ENCODE measurements at regions not wholly inside any gene's neighbourhood (a gene's known extent, or its start where the extent isn't known, plus 50 kb on each side); places are given as distances from the start of the nearest gene placed in this dataset.

DNA sequence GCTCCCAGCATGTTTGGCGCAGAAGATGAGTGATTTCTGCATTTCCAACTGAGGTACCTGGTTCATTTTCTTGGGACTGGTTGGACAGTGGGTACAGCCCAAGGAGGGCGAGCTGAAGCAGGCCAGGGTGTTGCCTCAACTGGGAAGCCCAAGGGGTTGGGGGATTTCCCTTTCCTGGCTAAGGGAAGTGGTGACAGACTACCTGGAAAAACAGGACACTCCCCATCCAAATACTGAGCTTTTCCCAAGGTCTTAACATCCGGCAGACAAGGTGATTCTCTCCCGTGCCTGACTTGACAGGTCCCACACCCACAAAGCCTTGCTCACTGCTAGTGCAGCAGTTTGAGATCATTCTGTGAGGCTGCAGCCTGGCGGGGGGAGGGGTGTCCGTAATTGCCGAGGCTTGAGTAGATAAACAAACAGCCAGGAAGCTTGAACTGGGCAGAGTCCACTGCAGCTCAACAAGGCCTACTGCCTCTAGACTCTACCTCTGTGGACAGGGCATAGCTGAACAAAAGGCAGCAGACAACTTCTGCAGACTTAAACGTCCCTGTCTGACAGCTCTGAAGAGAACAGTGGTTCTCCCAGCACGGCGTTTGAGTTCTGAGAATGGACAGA, 307.7 kb upstream of the ARSJ start:
- H2BK20ac ChIP-seq (ENCODE audit: low read length): no peak overlapping the region
- H2BK15ac ChIP-seq (ENCODE audit: low read length): no peak overlapping the region
- H3K9me3 ChIP-seq (ENCODE audit: insufficient read depth in 2 of 2, low read depth in 1 of 2, low read length in 1 of 2): no peaks in the 10 kb centered on the region
- POLR2A ChIA-PET (ENCODE audit: partially characterized antibody): no interaction called here
- no peak for DNase-seq (ENCODE audit: low read depth in 1 of 2, low spot score in 2 of 2)
- H2BK12ac ChIP-seq (ENCODE audit: low read depth, low read length): no peak overlapping the region
- H4K5ac ChIP-seq (ENCODE audit: insufficient read length, low read depth, low read length): no peak overlapping the region
- no peak overlapping the region for H2AFZ ChIP-seq (ENCODE audit: low read length)
- no peaks in the 10 kb centered on the region for H3K4me1 ChIP-seq (replicated peaks in 1 of 4; ENCODE audit: control insufficient read depth in 3 of 4, insufficient read depth in 4 of 4, low read length in 3 of 4)
- no peak overlapping the region for H3K23ac ChIP-seq (ENCODE audit: insufficient read length)
- no peak overlapping the region for H3K4ac ChIP-seq (replicated peaks; ENCODE audit: insufficient read length, low read depth, low read length)
- no peak overlapping the region for H3K14ac ChIP-seq (ENCODE audit: insufficient read length)
- H2BK5ac ChIP-seq (ENCODE audit: low read depth, low read length): no peak overlapping the region
- H3K36me3 ChIP-seq (ENCODE audit: control insufficient read depth in 2 of 4, insufficient read depth in 4 of 4, low read length in 3 of 4): no peaks in the 10 kb centered on the region
- H4K20me1 ChIP-seq (replicated peaks in 1 of 2; ENCODE audit: control insufficient read depth in 1 of 2, insufficient read depth in 2 of 2, low read length in 2 of 2): no peaks in the 10 kb centered on the region
- H3K27ac ChIP-seq (ENCODE audit: low read depth, low read length): no peak overlapping the region
- H3K79me1 ChIP-seq (ENCODE audit: low read depth, low read length): no peaks in the 10 kb centered on the region
- H3K9ac ChIP-seq (replicated peaks in 1 of 4; ENCODE audit: extremely low read depth in 1 of 4, low read depth in 3 of 4, low read length in 3 of 4): no peak overlapping the region
- 94% methylated on average over 8 of the region's 10 CpGs; no CpG with 5 or more reads in 1 of the 2 experiments for WGBS, 2 experiments (ENCODE audit: extremely low coverage in 1 of 2, insufficient coverage in 1 of 2, insufficient read length in 1 of 2, insufficient replicate concordance in 2 of 2, low coverage in 1 of 2, low lambda C conversion rate in 2 of 2, missing lambda C conversion rate in 1 of 2)
- CTCF ChIA-PET (ENCODE audit: partially characterized antibody): interaction anchor here (0.6 kb wide), 1 partner anchor 355 kb away, joined by 3 read pairs; no protein-coding TSS in a partner anchor
- no peaks in the 10 kb centered on the region for H3K79me2 ChIP-seq (ENCODE audit: control insufficient read depth in 1 of 2, insufficient read depth in 2 of 2, low read length in 2 of 2)
- H3K4me3 ChIP-seq (ENCODE audit: extremely low read depth in 1 of 4, insufficient read depth in 2 of 4, low read depth in 3 of 4, low read length in 4 of 4): no peak overlapping the region
- no peak overlapping the region for H4K8ac ChIP-seq (ENCODE audit: extremely low read depth, insufficient read depth, low read length)
- FAIRE-seq: no peak
- no peak overlapping the region for H2BK120ac ChIP-seq (replicated peaks; ENCODE audit: low read depth, low read length)
- H3K56ac ChIP-seq (replicated peaks; ENCODE audit: insufficient read length, low read depth, low read length): no peak overlapping the region
- H3K4me2 ChIP-seq (ENCODE audit: insufficient read depth in 1 of 2, low read depth in 2 of 2, low read length in 2 of 2): no peak overlapping the region
- no peak overlapping the region for H2AK5ac ChIP-seq (ENCODE audit: low read depth, low read length)
- no peak overlapping the region for H3K18ac ChIP-seq (ENCODE audit: extremely low read depth, low read length)
- no peaks in the 10 kb centered on the region for H3K27me3 ChIP-seq (replicated peaks in 1 of 4; ENCODE audit: control insufficient read depth in 3 of 4, extremely low read depth in 1 of 4, insufficient read depth in 3 of 4, low read length in 3 of 4)
- H3K23me2 ChIP-seq (ENCODE audit: low read depth, low read length): no peaks in the 10 kb centered on the region
- no peak overlapping the region for H4K91ac ChIP-seq (replicated peaks; ENCODE audit: insufficient read length, low read length)
- TF ChIP-seq, protein P1, sequence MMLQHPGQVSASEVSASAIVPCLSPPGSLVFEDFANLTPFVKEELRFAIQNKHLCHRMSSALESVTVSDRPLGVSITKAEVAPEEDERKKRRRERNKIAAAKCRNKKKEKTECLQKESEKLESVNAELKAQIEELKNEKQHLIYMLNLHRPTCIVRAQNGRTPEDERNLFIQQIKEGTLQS (IDR thresholded peaks at IDR 0.05; ENCODE audit: insufficient read depth, low read depth, low read length): no peak
- TF ChIP-seq CEBPB (IDR thresholded peaks at IDR 0.05; ENCODE audit: low read depth, low read length): no peak
- TF ChIP-seq TBP (IDR thresholded peaks at IDR 0.05; ENCODE audit: low read depth, low read length): no peak
- no peak for TF ChIP-seq HDAC2 (IDR thresholded peaks at IDR 0.05; ENCODE audit: borderline replicate concordance in 1 of 2, low read depth in 2 of 2, low read length in 2 of 2)
- TF ChIP-seq ZNF274 (IDR thresholded peaks at IDR 0.05; ENCODE audit: borderline replicate concordance, extremely low read depth, low read length): no peak
- no peak for TF ChIP-seq SUZ12 (IDR thresholded peaks at IDR 0.05; ENCODE audit: low read length)
- TF ChIP-seq, protein P2, sequence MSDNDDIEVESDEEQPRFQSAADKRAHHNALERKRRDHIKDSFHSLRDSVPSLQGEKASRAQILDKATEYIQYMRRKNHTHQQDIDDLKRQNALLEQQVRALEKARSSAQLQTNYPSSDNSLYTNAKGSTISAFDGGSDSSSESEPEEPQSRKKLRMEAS (IDR thresholded peaks at IDR 0.05): no peak
- TF ChIP-seq SRF (IDR thresholded peaks at IDR 0.05; ENCODE audit: low read depth, low read length): no peak
- TF ChIP-seq HDAC6 (IDR thresholded peaks at IDR 0.05; ENCODE audit: low read depth, low read length): no peak
- no peak for TF ChIP-seq POLR2A (IDR thresholded peaks at IDR 0.05; ENCODE audit: control extremely low read depth in 1 of 2, low read depth in 2 of 2, low read length in 2 of 2)
- TF ChIP-seq CTBP2 (IDR thresholded peaks at IDR 0.05; ENCODE audit: borderline replicate concordance, insufficient read depth, insufficient read length, low read length): no peak
- TF ChIP-seq RBBP5 (IDR thresholded peaks at IDR 0.05; ENCODE audit: borderline replicate concordance, low read depth, low read length): no peak
- no peak for TF ChIP-seq BCL11A (IDR thresholded peaks at IDR 0.05; ENCODE audit: low read depth in 2 of 2, low read length in 2 of 2)
- no peak for TF ChIP-seq POLR2AphosphoS5 (IDR thresholded peaks at IDR 0.05; ENCODE audit: low read depth, low read length)

All from H1 (cell line).